KMS-11 (cell line): ENCODE measurements at regions not wholly inside any gene's neighbourhood (a gene's known extent, or its start where the extent isn't known, plus 50 kb on each side); places are given as distances from the start of the nearest gene placed in this dataset.

Experiments
- H2AFZ ChIP-seq: fragments of 200-600 bp; sonication (generic); 2 replicates; pipeline ENCODE4 v1.6.1; 2016; ENCODE audit warnings: antibody characterized with exemption, mixed run types, low read depth
- H3K27ac ChIP-seq: fragments of 200-600 bp; sonication (generic); 2 replicates; pipeline ENCODE4 v1.6.1; 2016; ENCODE audit warnings: mild to moderate bottlenecking, mixed run types
- H3K27me3 ChIP-seq: fragments of 200-600 bp; sonication (generic); 2 replicates; pipeline ENCODE4 v1.6.1; 2017; ENCODE audit warnings: mild to moderate bottlenecking, low read depth, mixed run types, moderate library complexity; ENCODE audit not compliant: insufficient read depth
- H3K36me3 ChIP-seq: fragments of 200-600 bp; sonication (generic); 2 replicates; pipeline ENCODE4 v1.6.1; 2017; ENCODE audit warnings: mild to moderate bottlenecking, mixed run types; ENCODE audit not compliant: insufficient read depth
- H3K4me1 ChIP-seq: fragments of 200-600 bp; sonication (generic); 2 replicates; pipeline ENCODE4 v1.6.1; 2016; ENCODE audit warnings: mild to moderate bottlenecking, low read depth, mixed run types; ENCODE audit not compliant: poor library complexity, severe bottlenecking
- H3K4me2 ChIP-seq: fragments of 200-600 bp; sonication (generic); 2 replicates; pipeline ENCODE4 v1.7.0; 2016; ENCODE audit warnings: mild to moderate bottlenecking, mixed run types
- H3K4me3 ChIP-seq: fragments of 200-600 bp; sonication (generic); IDR thresholded peaks from 2 replicates; pipeline ENCODE4 v1.6.1; 2017; ENCODE audit warnings: low read depth, low read length, mixed read lengths; ENCODE audit not compliant: insufficient read depth
- H3K79me2 ChIP-seq: fragments of 200-600 bp; sonication (generic); 2 replicates; pipeline ENCODE4 v1.6.1; 2016; ENCODE audit warnings: low read depth, mixed run types; ENCODE audit not compliant: insufficient read depth
- H3K9ac ChIP-seq: fragments of 200-600 bp; sonication (generic); 2 replicates; pipeline ENCODE4 v1.6.1; 2016; ENCODE audit warnings: mild to moderate bottlenecking, mixed run types
- H4K20me1 ChIP-seq: fragments of 200-600 bp; sonication (generic); 2 replicates; pipeline ENCODE4 v1.6.1; 2016; ENCODE audit warnings: mild to moderate bottlenecking, mixed run types; ENCODE audit not compliant: insufficient read depth
- TF ChIP-seq, protein P1 (sequence below): fragments of 200-600 bp; sonication (generic); conservative IDR thresholded peaks from 2 replicates; pipeline ENCODE4 v1.6.1; 2017; ENCODE audit warnings: low read depth, mild to moderate bottlenecking, antibody characterized with exemption, low read length, moderate library complexity, mixed read lengths

DNA sequence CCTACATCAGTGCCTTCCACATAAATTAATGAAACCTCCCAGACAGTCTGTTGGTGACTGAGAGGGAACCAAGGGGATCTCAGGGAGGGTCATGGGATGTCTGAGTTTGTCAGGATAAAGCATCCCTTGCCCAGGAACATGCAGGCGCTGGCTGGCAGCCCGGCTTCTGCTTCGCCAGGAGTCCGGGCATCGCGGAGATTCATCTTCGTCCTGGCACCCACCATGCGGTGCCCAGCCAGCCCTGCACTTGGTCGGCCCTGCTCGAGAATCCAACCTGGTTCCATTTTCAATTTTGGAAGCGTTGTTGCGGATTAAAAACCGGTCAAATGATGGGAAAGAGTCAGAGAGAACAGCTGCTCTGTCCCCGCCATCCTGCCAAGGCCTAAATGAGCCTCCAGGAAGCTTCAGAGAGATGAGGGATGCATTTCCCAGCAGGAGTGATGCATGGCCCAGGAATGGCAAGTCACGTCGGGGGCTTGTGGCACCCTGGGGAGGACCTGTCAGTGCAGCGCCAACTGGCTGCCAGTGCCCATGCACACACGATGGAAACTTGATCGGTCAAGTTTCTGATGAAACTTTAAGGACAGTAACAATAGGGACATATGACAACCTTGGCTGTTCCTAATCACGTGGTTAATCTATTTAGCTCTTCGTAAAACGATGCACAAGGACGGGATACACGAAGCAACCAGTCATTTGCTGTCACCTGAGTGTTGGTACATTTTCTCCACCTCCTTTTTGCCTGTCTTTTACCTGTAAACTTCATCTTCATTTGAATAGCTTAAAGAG, 260.8 kb upstream of the MKI67 start:
- H3K79me2 ChIP-seq: no peaks in the 10 kb centered on the region
- no peaks in the 10 kb centered on the region for H3K36me3 ChIP-seq
- H4K20me1 ChIP-seq: no peaks in the 10 kb centered on the region
- H3K27me3 ChIP-seq: no peaks in the 10 kb centered on the region
- TF ChIP-seq, protein P1, sequence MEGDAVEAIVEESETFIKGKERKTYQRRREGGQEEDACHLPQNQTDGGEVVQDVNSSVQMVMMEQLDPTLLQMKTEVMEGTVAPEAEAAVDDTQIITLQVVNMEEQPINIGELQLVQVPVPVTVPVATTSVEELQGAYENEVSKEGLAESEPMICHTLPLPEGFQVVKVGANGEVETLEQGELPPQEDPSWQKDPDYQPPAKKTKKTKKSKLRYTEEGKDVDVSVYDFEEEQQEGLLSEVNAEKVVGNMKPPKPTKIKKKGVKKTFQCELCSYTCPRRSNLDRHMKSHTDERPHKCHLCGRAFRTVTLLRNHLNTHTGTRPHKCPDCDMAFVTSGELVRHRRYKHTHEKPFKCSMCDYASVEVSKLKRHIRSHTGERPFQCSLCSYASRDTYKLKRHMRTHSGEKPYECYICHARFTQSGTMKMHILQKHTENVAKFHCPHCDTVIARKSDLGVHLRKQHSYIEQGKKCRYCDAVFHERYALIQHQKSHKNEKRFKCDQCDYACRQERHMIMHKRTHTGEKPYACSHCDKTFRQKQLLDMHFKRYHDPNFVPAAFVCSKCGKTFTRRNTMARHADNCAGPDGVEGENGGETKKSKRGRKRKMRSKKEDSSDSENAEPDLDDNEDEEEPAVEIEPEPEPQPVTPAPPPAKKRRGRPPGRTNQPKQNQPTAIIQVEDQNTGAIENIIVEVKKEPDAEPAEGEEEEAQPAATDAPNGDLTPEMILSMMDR: no peak
- no peak overlapping the region for H3K9ac ChIP-seq
- no peak overlapping the region for H3K4me3 ChIP-seq
- no peak overlapping the region for H3K4me2 ChIP-seq
- H3K27ac ChIP-seq: no peak overlapping the region
- no peaks in the 10 kb centered on the region for H3K4me1 ChIP-seq
- H2AFZ ChIP-seq: no peak overlapping the region

- H3K79me2 ChIP-seq: no peaks in the 10 kb centered on the region
- H3K4me3 ChIP-seq: no peak overlapping the region
- H3K36me3 ChIP-seq: no peaks in the 10 kb centered on the region
- TF ChIP-seq, protein P1: no peak
- no peak overlapping the region for H3K4me2 ChIP-seq
- no peak overlapping the region for H3K9ac ChIP-seq
- H2AFZ ChIP-seq: no peak overlapping the region
- no peaks in the 10 kb centered on the region for H4K20me1 ChIP-seq
- H3K27me3 ChIP-seq: no peaks in the 10 kb centered on the region
- H3K4me1 ChIP-seq: no peaks in the 10 kb centered on the region
- no peak overlapping the region for H3K27ac ChIP-seq
Observed at GRCh38 chr10:128390596-128390995, 264.4 kb upstream of the MKI67 start.

DNA sequence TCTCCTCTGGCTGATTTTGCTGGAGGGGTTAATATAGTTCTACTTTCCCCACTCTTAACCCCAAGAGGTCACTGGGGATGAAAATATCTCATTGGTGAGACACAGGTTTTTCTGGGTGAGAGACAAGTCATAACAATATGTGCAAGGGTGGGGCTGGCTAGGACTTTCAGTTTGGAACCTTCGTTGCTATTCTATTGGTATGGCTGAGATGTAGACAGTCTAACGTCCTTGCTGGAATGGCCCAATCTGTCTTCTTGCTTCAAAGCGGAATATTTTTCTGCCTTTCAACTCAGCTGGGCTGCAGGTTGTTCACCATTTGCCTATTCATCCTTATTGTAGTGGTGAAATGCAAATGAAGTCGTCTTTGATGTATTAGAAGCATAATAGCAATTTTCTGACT, 267.3 kb upstream of the MKI67 start:
- Histone ChIP-seq H2AFZ (no peak overlapping the region), H3K4me3 (no peak overlapping the region), H3K27ac (no peak overlapping the region), H3K4me2 (no peak overlapping the region), H3K36me3 (no peaks in the 10 kb centered on the region), H3K4me1 (no peaks in the 10 kb centered on the region), H3K27me3 (no peaks in the 10 kb centered on the region), H3K9ac (no peak overlapping the region), H3K79me2 (no peaks in the 10 kb centered on the region), H4K20me1 (no peaks in the 10 kb centered on the region)
- TF ChIP-seq, protein P1: no peak

DNA sequence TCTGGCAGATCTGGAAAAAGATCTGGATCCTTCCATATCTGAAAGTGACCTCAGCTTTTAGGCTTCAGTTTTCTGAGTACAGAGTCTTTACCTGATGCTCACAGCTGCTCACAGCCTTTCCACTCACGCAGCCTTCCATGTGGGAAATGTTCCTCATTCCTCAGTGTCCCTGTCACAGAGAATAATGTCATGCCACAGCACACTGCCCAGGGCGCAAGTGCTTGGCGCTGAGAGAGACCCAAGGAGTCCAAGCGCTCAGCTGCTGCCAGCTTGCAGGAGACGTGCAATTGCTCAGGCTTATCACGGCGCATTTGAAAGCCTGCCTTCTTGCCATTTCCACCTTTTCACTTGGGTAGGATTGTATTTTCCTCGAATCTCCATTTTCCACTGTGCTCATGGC, 271.9 kb upstream of the MKI67 start:
- H3K4me1 ChIP-seq: peaks cover 15% of the 10 kb centered on the region
- no peaks in the 10 kb centered on the region for H3K79me2 ChIP-seq
- no peak overlapping the region for H3K9ac ChIP-seq
- H3K4me2 ChIP-seq: no peak overlapping the region
- H3K27me3 ChIP-seq: no peaks in the 10 kb centered on the region
- H3K36me3 ChIP-seq: no peaks in the 10 kb centered on the region
- H2AFZ ChIP-seq: no peak overlapping the region
- TF ChIP-seq, protein P1: no peak
- H4K20me1 ChIP-seq: no peaks in the 10 kb centered on the region
- no peak overlapping the region for H3K27ac ChIP-seq
- H3K4me3 ChIP-seq: no peak overlapping the region
